A549 (cell line): ENCODE measurements at regions not wholly inside any gene's neighbourhood (a gene's known extent, or its start where the extent isn't known, plus 50 kb on each side); places are given as distances from the start of the nearest gene placed in this dataset.

ENCODE experiments used
- ATAC-seq, 2 experiments: fragments of 200-7000 bp in 1 of 2; fragments of >200 bp in 1 of 2; cut with Nextera tagmentation in 1 of 2; cut with Tn5 transposase in 1 of 2; 3 replicates each; pipeline versions ENCODE4 v1.8.0 to v1.9.1; 2018 to 2020; ENCODE audit warnings: mild to moderate bottlenecking in 1 of 2, moderate library complexity in 1 of 2
- CTCF ChIA-PET: fragments of 300-600 bp; sonication (Branson Sonifier 250); formaldehyde crosslinking; extraction: SDS; loops from one replicate; lab custom pipeline; 2021; ENCODE audit warnings: antibody characterized with exemption, inconsistent platforms; lab: Yijun Ruan, JAX
- POLR2A ChIA-PET: fragments of 350-600 bp; formaldehyde crosslinking; extraction: SDS; loops from one replicate; lab custom pipeline; 2021; ENCODE audit warnings: antibody characterized with exemption, inconsistent platforms; lab: Yijun Ruan, JAX
- DNase-seq, 2 experiments: peaks; one replicate each; pipeline versions ENCODE4 v3.0.0 to v3.0.0-alpha.2; 2011 to 2016; ENCODE audit warnings: low read depth in 1 of 2, low spot score in 1 of 2
- FAIRE-seq: peaks from 2 replicates; lab custom pipeline; 2011; peaks lifted over from hg19 to GRCh38; lab: Jason Lieb, UNC
- H3K27ac ChIP-seq, 2 experiments: fragments of >200 bp; sonication (Bioruptor Twin); formaldehyde crosslinking; 3 replicates each; pipeline ENCODE4 v1.5.1; 2016 to 2017
- H3K4me1 ChIP-seq: fragments of >200 bp; sonication (Bioruptor Twin); formaldehyde crosslinking; 3 replicates; pipeline ENCODE4 v1.6.1; 2016
- H3K4me2 ChIP-seq: fragments of >200 bp; sonication (Bioruptor Twin); formaldehyde crosslinking; 3 replicates; pipeline ENCODE4 v1.6.1; 2016
- H3K4me3 ChIP-seq: fragments of >200 bp; sonication (Bioruptor Twin); formaldehyde crosslinking; 3 replicates; pipeline ENCODE4 v1.5.1; 2016
- H3K9me3 ChIP-seq: fragments of >200 bp; sonication (Bioruptor Twin); formaldehyde crosslinking; 3 replicates; pipeline ENCODE4 v1.6.1; 2016
- ATOH8 ChIP-seq: fragments of 250-450 bp; sonication (Bioruptor Pico); IDR thresholded peaks from 2 replicates; pipeline ENCODE4 v1.5.0; 2020; ENCODE audit warnings: low read depth, mild to moderate bottlenecking, moderate library complexity
- BHLHE40 ChIP-seq: IDR thresholded peaks from 2 replicates; pipeline ENCODE4 v1.6.1; 2012; ENCODE audit warnings: low read depth, low read length, inconsistent platforms
- CBX2 ChIP-seq: fragments of 200-600 bp; sonication (generic); IDR thresholded peaks from 2 replicates; pipeline ENCODE4 v1.6.1; 2016; ENCODE audit warnings: low read depth, mild to moderate bottlenecking, borderline replicate concordance
- CBX8 ChIP-seq: fragments of 200-600 bp; sonication (generic); IDR thresholded peaks from 2 replicates; pipeline ENCODE4 v1.6.1; 2016
- CEBPB ChIP-seq, 2 experiments: fragments of >200 bp in 1 of 2; sonication (Bioruptor Twin) in 1 of 2; formaldehyde crosslinking in 1 of 2; IDR thresholded peaks; 2 replicates each; pipeline ENCODE4 v1.6.1; 2012 to 2016
- CHD2 ChIP-seq: fragments of 150-350 bp; IDR thresholded peaks from 2 replicates; pipeline ENCODE4 v1.6.1; 2014; ENCODE audit warnings: low read length; ENCODE audit not compliant: partially characterized antibody
- CHD4 ChIP-seq: fragments of 200-600 bp; sonication (generic); IDR thresholded peaks from 2 replicates; pipeline ENCODE4 v1.6.1; 2016; ENCODE audit warnings: antibody characterized with exemption, mild to moderate bottlenecking, borderline replicate concordance
- EHF ChIP-seq: fragments of 250-450 bp; sonication (Bioruptor Pico); IDR thresholded peaks from 2 replicates; pipeline ENCODE4 v1.5.0; 2020; ENCODE audit warnings: mild to moderate bottlenecking
- FOSL2 ChIP-seq, 2 experiments: fragments of 450-650 bp in 1 of 2; fragments of >200 bp in 1 of 2; sonication (Bioruptor Twin) in 1 of 2; formaldehyde crosslinking; IDR thresholded peaks; 2 replicates each; pipeline versions ENCODE4 v1.5.0 to v1.6.1; 2016 to 2020; ENCODE audit warnings: mild to moderate bottlenecking in 1 of 2, moderate library complexity in 1 of 2
- HDAC2 ChIP-seq: fragments of 200-600 bp; sonication (generic); IDR thresholded peaks from 2 replicates; pipeline ENCODE4 v1.6.1; 2016
- HEYL ChIP-seq: fragments of 250-450 bp; sonication (Bioruptor Pico); IDR thresholded peaks from 2 replicates; pipeline ENCODE4 v1.8.0; 2021; ENCODE audit warnings: mild to moderate bottlenecking, moderate library complexity
- HOXA7 ChIP-seq: fragments of 250-450 bp; sonication (Bioruptor Pico); IDR thresholded peaks from 2 replicates; pipeline ENCODE4 v1.5.0; 2020; ENCODE audit warnings: mild to moderate bottlenecking, moderate library complexity
- HOXB13 ChIP-seq: fragments of 250-450 bp; sonication (Bioruptor Pico); IDR thresholded peaks from 2 replicates; pipeline ENCODE4 v1.5.0; 2020; ENCODE audit warnings: low read depth, mild to moderate bottlenecking, moderate library complexity
- HOXB5 ChIP-seq: fragments of 250-450 bp; sonication (Bioruptor Pico); IDR thresholded peaks from 2 replicates; pipeline ENCODE4 v1.5.0; 2020; ENCODE audit warnings: mild to moderate bottlenecking, moderate library complexity
- JUN ChIP-seq, 2 experiments: fragments of >200 bp; sonication (Bioruptor Twin); formaldehyde crosslinking; IDR thresholded peaks; 2 replicates in 1 of 2; 3 replicates in 1 of 2; pipeline ENCODE4 v1.6.1; 2016 to 2017
- KDM5A ChIP-seq: fragments of 200-600 bp; sonication (generic); IDR thresholded peaks from 2 replicates; pipeline ENCODE4 v1.6.1; 2016; ENCODE audit warnings: antibody characterized with exemption, mild to moderate bottlenecking
- MAFK ChIP-seq: fragments of 450-650 bp; IDR thresholded peaks from 2 replicates; pipeline ENCODE4 v1.6.1; 2014; ENCODE audit not compliant: partially characterized antibody
- MYC ChIP-seq: IDR thresholded peaks from 2 replicates; pipeline ENCODE4 v1.6.1; 2012; ENCODE audit warnings: mild to moderate bottlenecking, inconsistent platforms, low read length, improper control_type of control experiment, borderline replicate concordance
- NR3C1 ChIP-seq: fragments of >200 bp; sonication (Bioruptor Twin); formaldehyde crosslinking; IDR thresholded peaks from 3 replicates; pipeline ENCODE4 v1.6.1; 2017
- PBX3 ChIP-seq: IDR thresholded peaks from 2 replicates; pipeline ENCODE4 v1.6.1; 2012
- POLR2A ChIP-seq: IDR thresholded peaks from 2 replicates; pipeline ENCODE4 v1.6.1; 2012; ENCODE audit warnings: mild to moderate bottlenecking, low read length
- RAD21 ChIP-seq, 2 experiments: fragments of >200 bp in 1 of 2; sonication (Bioruptor Twin) in 1 of 2; formaldehyde crosslinking in 1 of 2; IDR thresholded peaks in 1 of 2; conservative IDR thresholded peaks in 1 of 2; 2 replicates in 1 of 2; 3 replicates in 1 of 2; pipeline ENCODE4 v1.6.1; 2012 to 2018; ENCODE audit warnings: inconsistent platforms in 1 of 2
- SMC3 ChIP-seq: fragments of >200 bp; sonication (Bioruptor Twin); formaldehyde crosslinking; IDR thresholded peaks from 3 replicates; pipeline ENCODE4 v1.6.1; 2018; ENCODE audit warnings: inconsistent platforms
- USF2 ChIP-seq: fragments of 450-650 bp; IDR thresholded peaks from 2 replicates; pipeline ENCODE4 v1.6.1; 2014; ENCODE audit warnings: antibody characterized with exemption
- ZNF302 ChIP-seq: fragments of 250-450 bp; sonication (Bioruptor Pico); IDR thresholded peaks from 2 replicates; pipeline ENCODE4 v1.9.0; 2021; ENCODE audit warnings: inconsistent platforms, mild to moderate bottlenecking, moderate library complexity
- WGBS: methylation state at CpG from one replicate; pipeline ENCODE4 v1.1.6; 2017; ENCODE audit errors: missing lambda C conversion rate; 5-methylcytosine and 5-hydroxymethylcytosine counted together
- TF ChIP-seq, protein P1 (sequence below): fragments of >200 bp; sonication (Bioruptor Twin); formaldehyde crosslinking; IDR thresholded peaks from 3 replicates; pipeline ENCODE4 v1.5.1; 2016
- TF ChIP-seq, protein P2 (sequence below): fragments of 200-600 bp; sonication (generic); IDR thresholded peaks from 2 replicates; pipeline ENCODE4 v1.6.1; 2016; ENCODE audit warnings: antibody characterized with exemption, mild to moderate bottlenecking, moderate library complexity

GRCh38 chr4:96691521-96691920, 851.6 kb downstream of the PDHA2 start:
- H3K4me3 ChIP-seq, result no peak overlapping the region
- ChIA-PET POLR2A (no interaction called here), CTCF (no interaction called here)
- WGBS, result 28% methylated on average over 5 of the region's 5 CpGs
- H3K9me3 ChIP-seq, result no peaks in the 10 kb centered on the region
- H3K4me1 ChIP-seq, result no peaks in the 10 kb centered on the region
- no peak overlapping the region for H3K27ac ChIP-seq
- FAIRE-seq (no peak), DNase-seq (no peak), ATAC-seq (no peak)
- no peak overlapping the region for H3K4me2 ChIP-seq
- no peak for TF ChIP-seq HEYL (CRISPR knock-in tag)
- no peak for TF ChIP-seq MAFK
- no peak for TF ChIP-seq HDAC2
- TF ChIP-seq ZNF302 (CRISPR knock-in tag), result no peak
- TF ChIP-seq EHF, result no peak
- no peak for TF ChIP-seq JUN (IDR thresholded peaks at IDR 0.05)
- no peak for TF ChIP-seq FOSL2 (IDR thresholded peaks at IDR 0.05)
- TF ChIP-seq FOSL2 (CRISPR knock-in tag; IDR thresholded peaks at IDR 0.05), result no peak
- no peak for TF ChIP-seq NR3C1
- TF ChIP-seq, protein P1, sequence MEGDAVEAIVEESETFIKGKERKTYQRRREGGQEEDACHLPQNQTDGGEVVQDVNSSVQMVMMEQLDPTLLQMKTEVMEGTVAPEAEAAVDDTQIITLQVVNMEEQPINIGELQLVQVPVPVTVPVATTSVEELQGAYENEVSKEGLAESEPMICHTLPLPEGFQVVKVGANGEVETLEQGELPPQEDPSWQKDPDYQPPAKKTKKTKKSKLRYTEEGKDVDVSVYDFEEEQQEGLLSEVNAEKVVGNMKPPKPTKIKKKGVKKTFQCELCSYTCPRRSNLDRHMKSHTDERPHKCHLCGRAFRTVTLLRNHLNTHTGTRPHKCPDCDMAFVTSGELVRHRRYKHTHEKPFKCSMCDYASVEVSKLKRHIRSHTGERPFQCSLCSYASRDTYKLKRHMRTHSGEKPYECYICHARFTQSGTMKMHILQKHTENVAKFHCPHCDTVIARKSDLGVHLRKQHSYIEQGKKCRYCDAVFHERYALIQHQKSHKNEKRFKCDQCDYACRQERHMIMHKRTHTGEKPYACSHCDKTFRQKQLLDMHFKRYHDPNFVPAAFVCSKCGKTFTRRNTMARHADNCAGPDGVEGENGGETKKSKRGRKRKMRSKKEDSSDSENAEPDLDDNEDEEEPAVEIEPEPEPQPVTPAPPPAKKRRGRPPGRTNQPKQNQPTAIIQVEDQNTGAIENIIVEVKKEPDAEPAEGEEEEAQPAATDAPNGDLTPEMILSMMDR, result no peak
- TF ChIP-seq HOXA7 (CRISPR knock-in tag), result no peak
- TF ChIP-seq BHLHE40, result no peak
- TF ChIP-seq KDM5A, result no peak
- no peak for TF ChIP-seq RAD21 (conservative IDR thresholded peaks at IDR 0.05 in 1 of 2, IDR thresholded peaks at IDR 0.05 in 1 of 2)
- no peak for TF ChIP-seq HOXB13 (CRISPR knock-in tag)
- no peak for TF ChIP-seq USF2
- TF ChIP-seq MYC, result no peak
- TF ChIP-seq PBX3, result no peak
- TF ChIP-seq, protein P2, sequence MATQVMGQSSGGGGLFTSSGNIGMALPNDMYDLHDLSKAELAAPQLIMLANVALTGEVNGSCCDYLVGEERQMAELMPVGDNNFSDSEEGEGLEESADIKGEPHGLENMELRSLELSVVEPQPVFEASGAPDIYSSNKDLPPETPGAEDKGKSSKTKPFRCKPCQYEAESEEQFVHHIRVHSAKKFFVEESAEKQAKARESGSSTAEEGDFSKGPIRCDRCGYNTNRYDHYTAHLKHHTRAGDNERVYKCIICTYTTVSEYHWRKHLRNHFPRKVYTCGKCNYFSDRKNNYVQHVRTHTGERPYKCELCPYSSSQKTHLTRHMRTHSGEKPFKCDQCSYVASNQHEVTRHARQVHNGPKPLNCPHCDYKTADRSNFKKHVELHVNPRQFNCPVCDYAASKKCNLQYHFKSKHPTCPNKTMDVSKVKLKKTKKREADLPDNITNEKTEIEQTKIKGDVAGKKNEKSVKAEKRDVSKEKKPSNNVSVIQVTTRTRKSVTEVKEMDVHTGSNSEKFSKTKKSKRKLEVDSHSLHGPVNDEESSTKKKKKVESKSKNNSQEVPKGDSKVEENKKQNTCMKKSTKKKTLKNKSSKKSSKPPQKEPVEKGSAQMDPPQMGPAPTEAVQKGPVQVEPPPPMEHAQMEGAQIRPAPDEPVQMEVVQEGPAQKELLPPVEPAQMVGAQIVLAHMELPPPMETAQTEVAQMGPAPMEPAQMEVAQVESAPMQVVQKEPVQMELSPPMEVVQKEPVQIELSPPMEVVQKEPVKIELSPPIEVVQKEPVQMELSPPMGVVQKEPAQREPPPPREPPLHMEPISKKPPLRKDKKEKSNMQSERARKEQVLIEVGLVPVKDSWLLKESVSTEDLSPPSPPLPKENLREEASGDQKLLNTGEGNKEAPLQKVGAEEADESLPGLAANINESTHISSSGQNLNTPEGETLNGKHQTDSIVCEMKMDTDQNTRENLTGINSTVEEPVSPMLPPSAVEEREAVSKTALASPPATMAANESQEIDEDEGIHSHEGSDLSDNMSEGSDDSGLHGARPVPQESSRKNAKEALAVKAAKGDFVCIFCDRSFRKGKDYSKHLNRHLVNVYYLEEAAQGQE, result no peak
- no peak for TF ChIP-seq POLR2A
- TF ChIP-seq SMC3, result no peak

DNA sequence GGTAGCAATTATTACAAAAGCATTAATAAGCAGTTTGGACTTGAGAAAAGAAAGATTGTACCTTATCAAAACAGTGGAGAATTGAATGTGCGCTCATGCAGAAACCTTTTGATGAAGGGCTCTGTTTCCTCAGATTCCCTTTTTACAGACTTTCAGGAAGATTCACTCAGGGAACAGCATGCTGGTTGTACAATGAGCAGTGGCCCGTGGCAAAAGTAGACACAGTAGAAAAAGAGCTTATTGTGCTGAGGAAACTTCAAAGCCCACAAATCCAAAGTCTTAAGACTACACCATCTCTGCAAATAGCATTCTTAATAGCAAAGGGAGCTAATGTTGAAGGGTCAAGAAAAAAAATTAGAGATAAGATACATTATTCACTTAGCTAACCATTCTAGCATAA, 858.9 kb downstream of the PDHA2 start:
- no peak for DNase-seq
- no peak for FAIRE-seq
- POLR2A ChIA-PET, result no interaction called here
- H3K9me3 ChIP-seq, result no peaks in the 10 kb centered on the region
- WGBS, result 50% methylated on average over 2 of the region's 2 CpGs
- no peak for ATAC-seq
- no peak overlapping the region for H3K4me3 ChIP-seq
- H3K4me2 ChIP-seq, result no peak overlapping the region
- H3K27ac ChIP-seq, result no peak overlapping the region
- H3K4me1 ChIP-seq, result no peaks in the 10 kb centered on the region
- CTCF ChIA-PET, result no interaction called here
- TF ChIP-seq, protein P1, result no peak
- TF ChIP-seq ATOH8 (CRISPR knock-in tag) (no peak), CBX2 (no peak), HOXB5 (CRISPR knock-in tag) (no peak), CEBPB (IDR thresholded peaks at IDR 0.05) (no peak), NR3C1 (no peak), CBX8 (no peak), CHD4 (no peak), PBX3 (no peak), CHD2 (no peak)
